ENCODE measurements at regions not wholly inside any gene's neighbourhood (a gene's known extent, or its start where the extent isn't known, plus 50 kb on each side); places are given as distances from the start of the nearest gene placed in this dataset.

GRCh38 chr13:63206461-63206860 lies 1790.8 kb upstream of the PCDH20 start:
- no peak for DNase-seq (ENCODE audit: low spot score)

- DNase-seq (ENCODE audit: low spot score), result no peak
These were observed 1785.8 kb upstream of the PCDH20 start for GRCh38 chr13:63201493-63201892.

DNA sequence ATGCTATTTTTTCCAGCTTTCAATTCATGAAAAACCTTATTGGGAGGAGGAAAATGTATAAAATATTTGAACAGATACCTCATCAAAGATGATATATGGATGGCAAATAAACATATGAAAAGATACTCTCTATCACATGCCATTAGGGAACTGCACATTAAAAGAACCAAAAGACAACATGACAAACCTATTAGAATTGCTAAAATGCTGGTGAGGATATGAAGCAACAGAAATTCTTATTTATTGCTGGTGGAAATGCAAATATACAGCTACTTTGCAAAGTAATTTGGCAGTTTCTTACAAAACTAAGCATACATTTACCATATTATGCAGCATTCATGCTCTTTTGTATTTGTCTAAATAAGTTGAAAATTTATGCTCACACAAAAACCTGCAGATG lies 1783.9 kb upstream of the PCDH20 start:
- DNase-seq (ENCODE audit: low spot score), result no peak

GRCh38 chr13:63198071-63198470 lies 1782.4 kb upstream of the PCDH20 start:
- no peak for DNase-seq (ENCODE audit: low spot score)

GRCh38 chr13:63195726-63196125 lies 1780.1 kb upstream of the PCDH20 start:
- no peak for DNase-seq (ENCODE audit: low spot score)

DNA sequence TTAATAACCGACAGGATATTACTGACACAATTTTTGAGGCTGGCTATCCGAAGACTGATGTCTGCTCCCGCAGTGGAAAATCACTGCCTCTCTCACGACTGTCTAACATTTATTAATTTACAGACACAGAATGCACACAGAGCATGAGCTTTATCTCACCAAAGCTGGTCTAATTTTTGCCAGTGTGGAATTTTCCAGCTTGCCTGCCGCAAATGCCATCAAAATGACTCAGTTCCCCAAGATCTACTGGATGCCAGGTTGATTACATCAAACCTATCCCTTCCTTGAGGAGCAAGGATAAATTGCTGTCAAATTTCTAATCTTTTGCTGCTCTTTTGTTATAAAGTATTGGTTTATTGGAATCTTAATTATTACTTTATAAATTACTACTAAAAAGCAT lies 1775.1 kb upstream of the PCDH20 start:
- DNase-seq (ENCODE audit: low spot score), result no peak

DNA sequence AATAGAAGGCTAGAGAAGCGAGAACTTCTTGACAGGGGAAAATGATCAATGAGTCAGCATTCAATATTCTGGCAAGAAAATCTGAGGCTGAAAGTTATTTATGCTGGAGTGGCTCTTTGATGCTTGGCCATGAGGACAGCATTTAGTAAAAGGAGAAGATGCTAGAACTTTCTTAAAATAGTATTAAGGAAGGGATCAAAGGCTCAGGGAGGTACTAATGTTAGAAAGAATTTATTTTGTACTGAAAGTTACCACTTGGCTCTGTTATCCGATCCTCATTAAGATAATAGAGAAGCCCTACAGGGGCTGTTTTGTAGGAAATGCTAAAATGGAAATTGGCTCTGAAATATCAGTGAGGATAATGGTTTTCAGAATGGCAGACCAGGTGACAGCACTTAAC lies 1774.6 kb upstream of the PCDH20 start:
- no peak for DNase-seq (ENCODE audit: low spot score)

DNA sequence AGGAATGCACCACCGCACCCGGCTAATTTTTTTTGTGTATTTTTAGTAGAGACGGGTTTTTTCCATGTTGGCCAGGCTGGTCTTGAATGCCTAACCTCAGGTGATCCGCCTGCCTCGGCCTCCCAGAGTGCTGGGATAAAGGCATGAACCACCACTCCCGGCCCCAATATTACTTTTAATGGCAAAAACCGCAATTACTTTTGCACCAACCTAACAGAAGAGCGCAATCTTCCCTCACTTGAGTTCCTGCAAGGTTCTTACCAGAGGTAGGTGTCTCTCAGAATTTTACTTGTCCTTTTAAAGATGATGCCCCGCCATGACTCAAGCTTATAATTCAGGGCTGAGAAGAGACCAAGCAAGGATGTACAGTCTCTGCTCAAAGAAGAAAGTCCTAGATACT lies 1774.1 kb upstream of the PCDH20 start:
- no peak for DNase-seq (ENCODE audit: low spot score)

GRCh38 chr13:63184693-63185092 lies 1769.0 kb upstream of the PCDH20 start:
- peak; percentile 38 for DNase-seq (ENCODE audit: low spot score)

GRCh38 chr13:63175536-63175935 lies 1759.9 kb upstream of the PCDH20 start:
- no peak for DNase-seq (ENCODE audit: low spot score)

DNA sequence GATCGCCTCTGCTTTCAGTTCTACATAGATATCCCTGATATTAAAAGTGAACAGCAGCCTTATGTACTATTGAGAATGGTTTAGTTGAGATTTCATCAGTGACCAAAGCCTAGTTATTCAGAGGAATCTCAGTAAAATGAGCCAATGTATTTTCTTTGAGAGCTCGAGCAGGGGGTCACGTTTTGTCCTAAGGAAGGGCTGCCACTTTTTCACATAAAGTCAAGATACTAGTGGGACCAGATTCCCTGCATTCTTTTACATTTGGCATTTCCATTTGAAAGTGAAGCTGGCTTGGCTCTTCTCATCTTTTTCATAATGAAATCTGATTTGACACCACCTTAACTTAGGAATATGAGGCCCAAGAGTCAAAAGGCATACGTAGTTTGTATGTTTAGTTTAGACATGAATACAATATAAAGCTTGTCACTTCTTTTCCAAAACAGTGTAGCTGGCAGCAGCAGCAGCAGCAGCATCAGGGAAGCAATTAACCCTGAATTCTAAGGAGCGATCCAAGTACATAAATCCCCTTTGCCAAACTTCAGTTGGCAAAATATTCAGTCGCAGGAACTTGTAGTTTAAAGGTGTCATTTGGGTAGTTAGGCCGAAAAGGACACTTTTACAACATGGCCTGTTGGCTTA lies 1752.2 kb upstream of the PCDH20 start:
- no peak for DNase-seq (ENCODE audit: low spot score)

- DNase-seq (ENCODE audit: low spot score), result no peak
These were observed 1750.7 kb upstream of the PCDH20 start for GRCh38 chr13:63166345-63166744.

DNA sequence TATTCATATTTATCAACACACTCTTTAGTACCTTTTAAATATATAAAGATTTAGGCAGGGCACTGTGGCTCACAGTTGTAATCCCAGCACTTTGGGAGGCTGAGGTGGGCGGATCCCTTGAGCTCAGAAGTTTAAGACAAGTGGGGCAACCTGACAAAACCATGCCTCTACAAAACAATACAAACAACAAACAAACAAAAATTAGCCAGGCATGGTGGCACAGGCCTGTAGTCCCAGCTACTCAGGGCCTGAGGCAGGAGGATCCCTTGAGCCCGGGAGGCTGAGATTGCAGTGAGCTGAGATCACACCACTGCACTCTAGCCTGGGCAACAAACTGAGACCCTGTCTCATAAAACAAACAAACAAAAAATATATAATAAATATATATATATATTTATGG lies 1748.3 kb upstream of the PCDH20 start:
- no peak for DNase-seq (ENCODE audit: low spot score)

GRCh38 chr13:63161219-63161618 lies 1745.6 kb upstream of the PCDH20 start:
- no peak for DNase-seq (ENCODE audit: low spot score)

- DNase-seq (ENCODE audit: low spot score), result no peak
These were observed 1741.2 kb upstream of the PCDH20 start for GRCh38 chr13:63156816-63157215.

GRCh38 chr13:63149375-63149774 lies 1733.7 kb upstream of the PCDH20 start:
- no peak for DNase-seq (ENCODE audit: low spot score)

- no peak for DNase-seq (ENCODE audit: low spot score)
These were observed 1723.6 kb upstream of the PCDH20 start for GRCh38 chr13:63139277-63139676.

GRCh38 chr13:63129995-63130394 lies 1714.3 kb upstream of the PCDH20 start:
- DNase-seq (ENCODE audit: low spot score), result no peak

GRCh38 chr13:63128716-63129115 lies 1713.1 kb upstream of the PCDH20 start:
- no peak for DNase-seq (ENCODE audit: low spot score)

- DNase-seq (ENCODE audit: low spot score), result peak; percentile 43
These were observed 1709.2 kb upstream of the PCDH20 start for GRCh38 chr13:63124863-63125262.

- no peak for DNase-seq (ENCODE audit: low spot score)
These were observed 1705.2 kb upstream of the PCDH20 start for GRCh38 chr13:63120883-63121282.

- DNase-seq (ENCODE audit: low spot score), result no peak
These were observed 1702.1 kb upstream of the PCDH20 start for GRCh38 chr13:63117710-63118109.

GRCh38 chr13:63112799-63113395 lies 1697.2 kb upstream of the PCDH20 start:
- DNase-seq (ENCODE audit: low spot score), result no peak

DNA sequence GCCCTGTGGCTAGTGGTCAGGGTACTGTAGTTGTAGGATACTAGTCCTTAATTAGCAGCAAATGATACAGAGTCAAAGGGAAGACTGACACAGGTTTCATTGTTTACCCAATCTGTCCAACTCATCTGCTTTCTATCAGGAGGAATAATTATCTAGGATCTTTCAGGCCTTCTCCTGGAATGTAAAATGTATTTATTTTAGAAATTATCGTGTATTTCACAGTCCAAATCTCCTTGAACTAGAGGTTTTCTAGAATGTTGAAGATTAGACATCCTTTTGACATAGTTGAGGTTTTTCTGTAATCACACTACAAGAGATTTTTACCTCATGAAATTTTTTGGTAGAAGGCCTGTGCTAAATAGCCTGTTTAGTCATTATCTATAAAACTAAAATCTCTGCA lies 1694.8 kb upstream of the PCDH20 start:
- no peak for DNase-seq (ENCODE audit: low spot score)

All from SW480 (cell line).